GM18505 (cell line): ENCODE measurements at regions not wholly inside any gene's neighbourhood (a gene's known extent, or its start where the extent isn't known, plus 50 kb on each side); places are given as distances from the start of the nearest gene placed in this dataset.
"Not testable (repeated sequence)": the region's sequence is repeated elsewhere in the genome, so short reads cannot be mapped to it uniquely, and the experiment has no call there.

Experiments
- ATAC-seq: cut with Tn5 transposase; IDR thresholded peaks from one replicate; pipeline ENCODE4 v1.9.1; 2021; ENCODE audit not compliant: unreplicated experiment
- POLR2A ChIP-seq: IDR thresholded peaks from 4 replicates; pipeline ENCODE4 v1.6.1; 2011; ENCODE audit warnings: borderline replicate concordance; ENCODE audit not compliant: insufficient read depth, insufficient read length; ENCODE audit errors: extremely low read depth

DNA sequence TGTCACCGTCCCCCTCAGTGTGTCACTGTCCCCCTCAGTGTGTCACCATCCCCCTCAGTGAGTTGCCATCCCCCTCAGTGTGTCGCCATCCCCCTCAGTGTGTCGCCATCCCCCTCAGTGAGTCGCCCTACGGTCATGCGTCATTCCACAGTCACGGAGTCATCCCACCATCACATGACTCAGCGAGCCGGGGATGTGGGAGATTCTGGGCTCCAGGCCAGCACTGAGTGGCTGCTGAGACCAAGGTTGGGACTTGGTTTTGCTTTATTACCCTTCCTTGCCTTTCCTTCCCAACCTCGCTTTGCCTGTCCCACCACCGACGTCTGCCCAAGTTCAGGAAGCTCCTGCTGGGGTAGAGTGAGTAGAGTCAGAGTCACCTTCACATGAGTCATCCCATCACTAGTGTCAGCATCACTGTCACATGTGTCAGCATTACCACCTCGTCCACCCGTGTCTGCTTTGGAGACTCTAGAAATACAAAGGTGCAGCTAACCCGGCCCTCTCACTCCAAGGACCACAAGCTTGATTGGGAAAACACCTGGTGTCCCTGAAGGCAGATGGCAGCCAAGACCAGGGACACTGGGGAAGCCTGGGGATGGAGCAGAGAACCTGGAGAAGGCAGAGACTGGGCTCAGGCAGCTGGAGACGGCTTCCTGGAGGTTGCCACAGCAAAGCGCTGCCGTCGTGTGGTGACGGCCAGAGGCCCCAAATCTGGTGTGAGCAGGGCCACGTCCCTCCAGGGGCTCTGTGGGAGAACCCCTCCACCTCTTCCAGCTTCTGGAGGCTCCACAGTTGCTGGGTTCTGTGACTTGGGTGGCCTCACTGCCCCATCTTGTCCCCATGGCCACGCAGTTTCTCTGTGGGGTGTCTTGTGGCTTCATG, 485.2 kb upstream of the SALL3 start:
- no peak for TF ChIP-seq POLR2A
- no peak for ATAC-seq

DNA sequence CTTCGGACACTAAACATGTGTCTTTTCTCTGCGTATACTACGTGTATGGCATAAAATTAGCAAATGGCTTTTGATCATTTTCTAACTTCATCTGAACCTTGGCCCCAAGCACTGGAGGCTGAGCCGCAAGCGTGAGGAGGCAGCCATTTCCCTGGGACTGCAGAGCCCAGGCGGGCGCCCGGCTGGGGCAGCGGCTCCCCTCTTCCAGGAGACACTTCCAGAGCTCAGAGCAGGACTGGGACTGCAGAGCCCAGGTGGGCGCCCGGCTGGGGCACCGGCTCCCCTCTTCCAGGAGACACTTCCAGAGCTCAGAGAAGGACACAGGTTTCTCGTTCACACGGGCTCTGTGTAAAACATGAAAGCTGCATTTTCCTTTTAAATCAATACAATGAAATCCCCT, 484.1 kb upstream of the SALL3 start:
- ATAC-seq, result no peak
- TF ChIP-seq POLR2A, result no peak

DNA sequence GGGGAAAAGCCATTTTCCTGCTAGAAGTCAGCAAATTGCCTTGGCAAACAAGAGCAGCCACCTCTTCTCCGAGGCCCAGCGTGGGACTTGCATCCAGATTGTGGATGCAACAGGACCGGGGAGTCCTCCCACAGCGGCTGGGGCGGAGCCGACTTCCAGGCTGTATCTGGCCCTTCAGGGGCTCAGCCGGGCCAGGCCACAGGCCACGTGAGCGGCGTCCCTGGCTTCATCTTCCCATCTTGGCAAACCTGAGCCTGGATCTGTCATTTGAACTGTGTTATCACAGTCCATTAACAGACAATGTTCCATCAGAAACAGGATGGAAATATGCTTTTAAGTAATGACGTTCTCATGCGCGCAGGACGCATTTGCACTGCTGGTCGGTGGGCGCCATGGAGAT, 483.5 kb upstream of the SALL3 start:
- ATAC-seq, result no peak
- no peak for TF ChIP-seq POLR2A

GRCh38 chr18:78497641-78498040, 482.0 kb upstream of the SALL3 start:
- no peak for TF ChIP-seq POLR2A
- no peak for ATAC-seq

DNA sequence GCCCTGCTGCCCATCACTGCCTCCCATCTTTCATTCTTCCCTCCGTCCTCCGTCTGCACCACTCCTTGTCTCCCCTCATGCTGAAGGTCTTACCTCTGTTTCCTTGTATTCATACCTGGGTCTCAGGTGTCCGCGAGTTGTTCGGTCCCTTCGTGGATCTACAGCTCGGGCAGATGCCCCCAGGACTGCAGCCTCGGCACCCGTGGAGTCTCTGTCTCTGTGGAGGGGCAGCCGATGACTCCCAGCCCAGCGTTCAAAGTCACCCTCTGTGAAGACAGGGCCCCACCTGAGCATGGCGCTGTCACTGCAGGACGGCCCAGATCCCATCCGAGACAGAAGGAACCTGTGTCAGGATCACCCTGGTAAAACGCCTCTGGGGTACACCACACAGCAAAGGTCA, 480.0 kb upstream of the SALL3 start:
- no peak for ATAC-seq
- no peak for TF ChIP-seq POLR2A

DNA sequence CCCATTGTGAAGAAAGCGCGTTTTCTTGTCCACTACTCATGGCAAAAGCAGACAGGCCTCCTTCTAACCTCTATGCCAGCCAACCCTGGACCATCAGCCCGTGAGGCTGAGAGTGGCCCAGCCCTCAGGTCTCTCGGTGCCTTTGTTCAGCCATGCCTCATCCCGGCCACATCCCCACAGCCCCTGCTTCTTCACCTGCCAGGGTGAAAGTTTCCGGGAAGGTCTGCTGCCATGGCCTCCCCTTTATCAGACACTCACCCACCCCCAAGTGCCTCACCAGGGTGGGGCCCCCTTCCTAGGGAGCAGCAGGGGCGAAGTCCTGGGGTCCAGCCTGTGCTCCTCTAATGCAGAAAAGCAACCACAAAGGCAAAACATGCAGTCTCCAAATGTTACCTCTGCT, 478.4 kb upstream of the SALL3 start:
- no peak for ATAC-seq
- no peak for TF ChIP-seq POLR2A

DNA sequence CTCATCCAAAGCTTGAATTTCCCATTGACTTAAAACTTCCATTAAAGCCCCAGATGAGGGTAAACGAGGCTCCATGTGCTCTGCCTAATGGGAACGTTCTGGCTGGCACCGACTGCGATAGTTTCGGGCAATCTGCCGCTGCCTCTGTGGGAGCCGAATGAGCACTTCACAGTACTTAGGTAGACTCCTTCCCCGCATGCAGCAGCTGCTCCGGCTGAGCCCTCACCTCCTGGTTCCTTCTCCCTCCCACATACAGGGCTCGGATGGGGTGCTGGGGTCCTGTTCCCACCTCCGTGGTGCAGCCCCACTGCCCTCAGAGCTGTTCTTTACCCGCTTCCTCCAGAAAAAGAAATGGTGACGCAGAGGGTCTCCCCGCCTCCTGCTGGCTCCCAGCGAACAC, 476.5 kb upstream of the SALL3 start:
- ATAC-seq, result no peak

GRCh38 chr18:78505851-78506461, 473.7 kb upstream of the SALL3 start:
- no peak for TF ChIP-seq POLR2A
- ATAC-seq, result no peak

More for the DNA sequence above, 476.5 kb upstream of the SALL3 start:
- TF ChIP-seq POLR2A, result no peak

GRCh38 chr18:78507217-78507616, 472.4 kb upstream of the SALL3 start:
- no peak for TF ChIP-seq POLR2A
- ATAC-seq, result no peak

- ATAC-seq, result not testable (repeated sequence)
Observed at GRCh38 chr18:78508228-78508824, 471.3 kb upstream of the SALL3 start.

DNA sequence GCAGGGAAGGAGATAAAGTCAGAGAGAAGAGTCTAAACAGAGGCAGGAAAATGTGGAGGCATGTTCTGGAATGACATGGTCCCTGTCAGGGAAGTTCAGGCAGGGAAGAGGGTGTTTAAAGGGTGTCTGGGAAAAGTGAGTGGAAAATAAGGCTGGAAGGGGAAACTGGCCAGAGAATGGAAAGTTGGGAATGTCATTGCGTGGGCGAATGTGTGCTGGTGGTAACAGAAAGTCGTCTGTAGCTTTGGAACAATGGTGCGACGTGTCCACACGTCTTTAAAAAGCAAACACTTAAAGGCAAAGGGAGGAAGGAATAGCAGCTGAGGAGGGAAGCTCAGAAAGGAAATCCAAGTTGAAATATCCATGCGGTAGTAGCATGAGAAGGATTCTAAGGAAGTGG, 469.5 kb upstream of the SALL3 start:
- ATAC-seq, result no peak
- no peak for TF ChIP-seq POLR2A

DNA sequence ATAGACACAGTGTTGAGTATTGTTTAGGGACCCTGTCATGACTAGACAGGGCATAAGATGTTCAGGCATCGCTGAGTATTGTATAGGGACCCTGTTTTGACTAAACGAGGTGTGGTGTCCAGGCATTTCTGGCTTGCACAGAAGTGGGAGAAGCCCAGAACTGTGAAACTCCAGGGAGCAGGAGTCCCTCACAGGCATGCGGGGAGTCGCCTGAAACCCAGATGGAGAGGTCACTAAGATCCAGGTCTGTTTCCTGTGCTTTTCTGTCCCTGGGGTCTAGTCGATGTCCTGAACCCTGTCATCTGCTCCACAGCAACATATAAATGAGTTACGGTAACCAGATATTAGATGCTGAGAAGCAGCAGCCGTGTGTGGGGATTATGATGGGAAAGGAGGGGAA, 469.0 kb upstream of the SALL3 start:
- TF ChIP-seq POLR2A, result no peak
- no peak for ATAC-seq

GRCh38 chr18:78511666-78512601, 467.7 kb upstream of the SALL3 start:
- no peak for TF ChIP-seq POLR2A
- ATAC-seq, result no peak
